GM19239 (cell line): ENCODE measurements at regions not wholly inside any gene's neighbourhood (a gene's known extent, or its start where the extent isn't known, plus 50 kb on each side); places are given as distances from the start of the nearest gene placed in this dataset.
"Not testable (repeated sequence)": the region's sequence is repeated elsewhere in the genome, so short reads cannot be mapped to it uniquely, and the experiment has no call there.

Experiments
- DNase-seq: peaks from one replicate; pipeline ENCODE4 v3.0.0; 2011; ENCODE audit warnings: low spot score; ENCODE audit not compliant: insufficient read length
- FAIRE-seq: peaks from 2 replicates; lab custom pipeline; 2011; peaks lifted over from hg19 to GRCh38; lab: Jason Lieb, UNC

DNA sequence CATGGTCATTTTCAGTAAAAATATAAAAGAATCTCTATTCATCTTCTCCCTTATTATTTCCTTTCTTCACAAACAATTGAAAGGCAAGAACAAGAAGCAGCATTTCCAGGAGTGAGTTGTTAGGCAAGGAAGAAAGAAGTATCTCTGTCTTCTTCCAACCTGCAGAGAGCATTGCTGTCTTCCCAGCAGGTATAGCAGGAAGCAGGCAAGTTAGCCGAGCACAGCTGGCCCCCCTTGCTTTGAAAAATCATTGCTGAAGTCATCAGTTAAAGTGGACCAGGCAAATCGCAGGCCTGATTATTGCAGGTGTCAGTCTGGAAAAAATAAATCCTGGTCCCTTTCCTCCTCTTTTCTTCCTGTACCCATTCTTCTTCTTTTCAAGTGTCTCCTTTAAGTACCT, 353.1 kb upstream of the BRINP1 start:
- FAIRE-seq (no peak), DNase-seq (no peak)

DNA sequence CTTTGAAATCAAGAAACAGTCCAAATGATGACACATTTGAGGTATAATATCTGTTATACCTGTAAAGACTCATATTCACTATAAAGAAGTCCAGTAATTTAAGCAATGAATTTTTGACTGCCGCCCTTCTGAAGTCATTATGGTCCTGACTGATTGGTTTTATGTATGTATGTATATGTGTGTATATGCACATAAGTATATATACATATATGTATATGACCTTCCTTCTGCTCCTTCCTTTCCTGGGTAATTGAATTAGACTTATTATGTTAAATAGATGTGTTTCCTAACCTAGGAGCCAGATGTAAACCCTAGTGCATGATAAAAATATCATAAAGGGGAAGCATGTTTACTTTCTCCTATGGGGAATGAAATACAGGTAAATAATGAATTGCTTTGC, 343.1 kb upstream of the BRINP1 start:
- no peak for DNase-seq
- no peak for FAIRE-seq

DNA sequence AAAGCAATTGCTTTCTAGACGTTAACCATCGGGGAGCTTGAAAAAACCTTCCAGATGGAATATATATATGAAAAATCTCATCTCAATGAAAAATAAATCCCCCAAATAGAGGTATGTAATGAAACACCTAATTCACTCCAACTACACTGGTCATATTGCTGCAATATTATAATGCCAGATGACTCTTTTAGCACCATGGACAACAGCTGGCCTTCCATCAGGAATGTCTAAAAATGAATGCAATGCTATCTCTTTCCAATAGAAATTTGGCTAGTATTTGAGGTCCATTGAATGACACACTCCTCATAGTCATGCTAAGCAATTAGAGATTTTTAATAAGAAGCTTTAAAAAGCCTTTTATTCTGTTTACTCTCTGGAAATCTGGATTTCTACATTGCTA, 340.2 kb upstream of the BRINP1 start:
- FAIRE-seq = no peak

DNA sequence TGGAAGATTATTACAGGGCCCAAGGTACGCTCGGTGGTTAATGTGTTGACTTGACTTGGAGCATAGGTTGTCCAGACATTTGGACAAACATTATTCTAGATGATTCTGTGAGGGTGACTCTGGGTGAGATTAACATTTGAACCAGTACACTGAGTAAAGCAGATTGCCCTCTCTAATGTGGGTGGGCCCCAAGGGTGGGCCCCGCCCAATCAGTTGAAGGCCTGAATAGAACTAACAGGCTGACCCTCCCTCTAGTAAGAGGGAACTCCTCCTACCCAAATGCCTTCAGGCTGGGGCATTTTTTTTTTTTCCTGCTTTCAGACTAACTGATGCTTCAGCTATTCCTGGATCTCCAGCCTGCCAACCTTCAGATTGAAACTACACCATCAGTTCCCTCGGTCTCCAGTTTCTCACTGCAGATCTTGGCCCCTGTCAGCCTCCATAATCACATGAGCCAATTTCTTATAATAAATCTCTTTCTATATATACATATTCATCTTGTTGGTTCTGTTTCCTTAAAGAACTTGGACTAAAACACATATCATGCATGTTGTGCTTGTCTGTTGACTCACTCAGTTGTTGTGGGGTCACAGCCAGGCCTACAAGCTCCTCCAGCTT, 338.1 kb upstream of the BRINP1 start:
- FAIRE-seq = no peak
- DNase-seq = no peak

More for the DNA sequence above, 340.2 kb upstream of the BRINP1 start:
- no peak for DNase-seq

DNA sequence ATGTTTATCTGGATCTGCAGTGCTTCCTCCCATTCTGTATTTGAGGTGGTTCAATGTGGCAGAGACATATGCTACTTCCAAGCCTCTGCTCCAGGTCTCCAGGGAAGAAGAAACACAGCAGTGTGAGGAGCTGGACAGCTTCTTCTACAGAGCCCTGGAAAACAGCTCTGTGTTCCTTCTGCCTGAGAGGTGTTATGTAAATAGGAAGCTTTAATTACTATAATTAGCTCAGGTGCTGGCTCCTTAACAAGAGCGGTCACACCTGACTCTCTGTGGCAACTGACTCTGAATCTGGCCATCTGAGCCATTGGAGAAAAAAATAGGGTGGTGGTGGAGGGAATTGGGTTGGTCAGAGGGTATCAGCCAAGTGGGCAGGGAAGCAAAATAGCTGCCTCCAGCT, 332.4 kb upstream of the BRINP1 start:
- no peak for FAIRE-seq
- DNase-seq = no peak

DNA sequence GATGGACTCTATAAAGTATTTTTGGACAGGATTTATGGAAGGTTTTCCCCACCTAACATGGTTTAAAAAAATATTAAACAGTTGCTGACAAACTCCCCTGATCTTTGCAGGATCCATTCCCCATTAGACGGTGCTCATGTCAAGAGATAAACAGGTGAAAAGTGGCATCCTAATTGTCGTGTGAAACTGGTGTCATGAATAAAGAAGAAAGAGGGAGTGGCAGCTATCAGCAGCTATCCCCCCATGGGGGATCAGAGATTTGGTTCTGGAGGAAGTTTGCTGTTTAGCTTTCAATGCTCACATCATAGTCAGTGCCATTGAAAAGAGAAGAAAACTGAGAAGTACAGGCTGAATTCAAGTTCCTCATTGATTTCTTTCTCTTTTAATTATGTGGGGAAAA, 329.3 kb upstream of the BRINP1 start:
- FAIRE-seq = no peak
- no peak for DNase-seq

DNA sequence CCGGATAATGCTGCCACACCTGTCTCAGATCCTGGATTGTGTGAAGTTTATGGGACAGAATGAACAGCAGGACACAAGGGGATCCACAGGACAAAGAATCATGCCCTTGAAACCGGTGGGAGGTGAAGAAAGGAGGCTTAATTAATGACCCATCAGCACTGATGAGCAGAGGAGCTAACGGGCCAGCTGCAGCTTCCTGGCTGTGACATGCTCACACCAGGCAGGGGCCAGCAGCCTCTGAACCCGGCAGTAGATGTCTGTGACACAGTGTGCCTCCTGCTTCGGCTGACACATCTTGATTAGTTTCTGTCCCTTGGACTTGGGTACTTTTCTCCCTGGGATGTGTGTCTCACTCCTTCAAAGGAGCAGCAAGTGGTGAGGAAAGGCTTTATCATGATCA, 328.8 kb upstream of the BRINP1 start:
- no peak for DNase-seq
- FAIRE-seq = no peak

DNA sequence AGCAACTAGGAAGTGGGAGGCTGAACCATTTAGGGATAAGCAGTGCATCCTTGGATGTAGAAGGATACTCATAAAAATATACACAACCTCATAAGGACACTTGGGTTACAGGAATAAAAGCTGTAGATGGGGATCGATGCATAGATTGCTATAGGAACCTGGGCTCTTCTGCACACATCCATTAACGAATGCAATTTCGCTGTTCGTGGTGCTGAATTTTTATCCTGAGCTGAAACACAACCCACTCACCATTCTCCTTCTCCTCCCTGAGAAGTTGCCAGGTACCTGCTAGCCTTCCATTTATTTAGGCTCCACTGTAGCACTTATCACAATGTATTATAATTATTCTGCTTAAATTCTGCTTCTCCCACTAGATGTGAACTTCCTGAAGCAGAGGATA, 320.6 kb upstream of the BRINP1 start:
- no peak for DNase-seq
- no peak for FAIRE-seq

DNA sequence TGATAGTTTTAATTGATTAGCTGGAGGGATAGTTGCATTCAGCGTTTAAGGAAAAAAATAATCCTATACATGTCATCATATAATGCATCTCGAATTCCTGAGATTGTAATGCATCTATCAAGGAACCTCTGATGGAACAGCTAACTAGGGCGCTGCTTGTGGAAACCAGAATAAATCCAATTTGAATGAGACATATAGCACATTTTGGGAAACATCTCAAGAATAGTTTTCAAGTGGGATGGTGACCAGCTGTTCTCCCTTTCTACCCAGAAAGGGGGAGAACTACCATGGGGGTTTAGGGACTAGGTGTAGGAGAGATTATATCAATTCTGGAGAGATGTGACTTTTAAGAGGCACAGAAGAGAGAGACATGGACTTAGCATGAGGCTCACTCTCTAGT, 319.3 kb upstream of the BRINP1 start:
- no peak for DNase-seq
- FAIRE-seq = no peak

DNA sequence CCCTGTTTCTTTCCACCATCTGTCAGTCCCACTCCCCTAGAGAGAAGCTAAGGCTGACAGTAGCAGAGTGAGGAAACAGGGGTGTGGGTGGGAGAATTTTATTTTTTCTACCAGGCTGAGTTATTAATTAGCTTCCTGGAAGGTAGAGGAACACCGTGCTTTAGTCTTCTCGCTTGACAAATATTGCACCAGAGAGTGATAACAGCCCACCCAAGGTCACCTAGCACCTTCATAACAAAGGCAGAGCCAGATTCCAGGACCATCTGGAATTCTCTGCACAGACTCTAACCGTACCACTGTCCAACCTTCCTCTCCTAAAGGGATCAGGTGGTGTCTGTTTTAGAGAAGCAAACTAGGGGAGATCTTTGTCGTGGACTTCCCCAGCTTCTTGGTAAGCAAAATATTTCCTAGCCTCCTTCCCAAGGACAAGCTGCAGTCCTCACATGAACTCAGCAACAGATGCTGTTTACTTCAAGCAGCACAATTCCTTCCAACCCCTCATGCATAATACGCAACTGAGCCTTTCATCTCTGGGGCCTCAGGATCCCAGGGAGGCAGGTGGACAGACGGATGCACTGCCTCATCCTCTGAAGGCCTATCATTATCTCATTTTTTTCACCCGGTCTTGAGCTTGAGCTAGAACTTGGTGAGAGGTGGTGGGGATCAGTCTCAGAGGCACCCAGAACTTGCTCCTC, 308.7 kb upstream of the BRINP1 start:
- FAIRE-seq (no peak), DNase-seq (no peak)

DNA sequence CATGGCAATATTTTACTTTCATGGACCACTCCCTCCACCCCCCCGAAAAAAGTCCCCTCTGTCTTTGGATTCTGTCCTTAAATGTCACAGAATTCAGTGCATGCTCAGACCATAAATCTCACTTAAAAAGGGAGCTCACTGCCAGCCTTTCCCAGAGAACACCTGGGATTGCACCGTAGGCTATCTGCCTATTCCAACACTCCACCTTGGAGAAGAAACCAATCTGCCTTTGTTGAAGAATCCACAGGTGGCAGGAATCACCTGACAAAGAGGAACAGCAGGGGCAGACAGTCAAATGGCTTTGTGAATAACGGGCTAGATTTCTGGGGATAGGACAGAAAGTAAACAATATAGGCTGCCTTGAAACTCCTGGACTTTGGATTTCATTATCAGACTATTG, 306.7 kb upstream of the BRINP1 start:
- FAIRE-seq (no peak), DNase-seq (no peak)

DNA sequence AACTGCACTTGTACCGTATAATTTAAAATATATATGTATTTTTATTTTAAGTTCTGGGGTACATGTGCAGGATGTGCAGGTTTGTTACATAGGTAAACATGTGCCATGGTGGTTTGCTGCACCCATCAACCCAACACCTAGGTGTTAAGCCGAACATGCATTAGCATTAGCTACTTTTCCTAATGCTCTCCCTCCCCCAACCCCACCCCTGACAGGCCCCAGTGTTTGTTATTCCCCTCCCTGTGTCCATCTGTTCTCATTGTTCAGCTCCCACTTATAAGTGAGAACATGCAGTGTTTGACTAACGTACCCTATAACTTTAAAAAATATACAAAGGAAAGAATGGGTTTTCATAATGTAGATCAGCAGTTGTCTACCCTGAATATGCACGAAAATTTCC, 303.5 kb upstream of the BRINP1 start:
- DNase-seq, FAIRE-seq: not testable (repeated sequence)

DNA sequence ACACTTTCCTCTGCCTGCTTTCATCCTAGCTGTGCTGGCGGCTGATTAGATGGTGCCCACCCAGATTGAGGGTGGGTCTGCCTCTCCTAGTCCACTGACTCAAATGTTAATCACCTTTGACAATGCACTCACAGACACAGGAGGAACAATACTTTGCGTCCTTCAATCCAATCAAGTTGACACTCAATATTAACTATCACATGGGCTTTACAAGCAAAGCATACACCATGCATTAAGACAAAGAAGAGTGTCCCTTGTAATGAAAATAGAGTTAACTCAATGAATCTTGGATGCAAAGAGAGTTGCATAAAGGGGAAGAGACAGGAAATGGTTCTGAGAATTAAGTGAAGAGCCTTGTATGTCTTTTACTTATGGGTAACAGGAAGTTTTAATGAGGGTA, 298.7 kb upstream of the BRINP1 start:
- no peak for FAIRE-seq
- DNase-seq = no peak

DNA sequence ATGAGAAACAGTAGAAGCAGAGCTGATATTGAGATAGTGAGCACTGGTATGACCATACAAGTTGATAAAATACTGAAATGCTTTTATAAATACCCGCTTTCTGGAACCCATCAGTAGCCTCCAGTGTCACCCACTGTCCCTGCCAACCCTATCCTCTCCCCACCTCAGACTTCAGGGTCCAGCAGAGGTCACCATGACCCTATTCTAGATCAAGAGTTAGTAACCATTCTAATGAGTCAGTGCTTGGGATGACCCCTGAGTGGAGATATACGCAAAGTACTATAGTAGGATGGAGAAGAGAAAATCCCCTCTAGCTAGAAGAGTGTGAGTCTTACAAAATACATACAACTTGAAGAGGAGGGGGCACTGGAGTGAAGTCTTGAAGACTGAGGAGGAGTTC, 297.9 kb upstream of the BRINP1 start:
- DNase-seq (no peak), FAIRE-seq (no peak)

DNA sequence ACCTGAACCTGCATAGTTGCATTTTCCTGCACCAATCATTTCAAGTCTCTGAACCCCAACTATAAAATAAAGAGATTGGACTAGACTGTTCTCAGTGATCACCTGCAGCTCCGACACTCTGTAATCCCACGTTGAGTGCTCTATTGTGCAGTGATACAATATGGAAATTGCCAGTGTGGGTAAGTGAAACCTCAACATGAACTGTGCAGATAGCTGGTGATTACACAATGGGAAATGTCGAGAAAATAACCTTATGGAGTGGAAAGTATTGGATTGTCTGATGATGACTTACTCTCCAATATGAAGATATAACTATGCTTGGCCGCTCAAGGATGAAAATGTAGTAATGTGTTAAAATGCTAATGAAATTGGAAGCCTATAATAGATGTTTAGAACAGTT, 293.1 kb upstream of the BRINP1 start:
- FAIRE-seq (no peak), DNase-seq (no peak)

DNA sequence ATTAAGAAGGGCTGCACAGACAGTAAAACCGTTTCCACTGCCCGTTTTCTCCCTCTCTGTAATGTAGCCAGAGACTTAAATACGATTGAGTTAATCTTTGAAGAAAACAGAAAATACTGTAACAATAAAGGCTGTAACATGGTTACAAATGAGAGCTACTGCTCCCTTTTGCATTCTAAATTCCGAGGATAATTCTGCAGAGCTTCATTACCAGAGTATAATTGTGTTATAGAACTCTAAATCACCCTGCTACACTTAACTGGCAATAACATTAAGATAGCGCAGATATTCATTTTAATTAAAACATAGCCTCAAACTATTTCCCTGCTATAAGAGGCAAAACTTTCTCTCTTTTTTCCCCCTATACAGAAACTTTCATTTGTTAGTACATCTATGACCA, 283.7 kb upstream of the BRINP1 start:
- FAIRE-seq = no peak
- no peak for DNase-seq

DNA sequence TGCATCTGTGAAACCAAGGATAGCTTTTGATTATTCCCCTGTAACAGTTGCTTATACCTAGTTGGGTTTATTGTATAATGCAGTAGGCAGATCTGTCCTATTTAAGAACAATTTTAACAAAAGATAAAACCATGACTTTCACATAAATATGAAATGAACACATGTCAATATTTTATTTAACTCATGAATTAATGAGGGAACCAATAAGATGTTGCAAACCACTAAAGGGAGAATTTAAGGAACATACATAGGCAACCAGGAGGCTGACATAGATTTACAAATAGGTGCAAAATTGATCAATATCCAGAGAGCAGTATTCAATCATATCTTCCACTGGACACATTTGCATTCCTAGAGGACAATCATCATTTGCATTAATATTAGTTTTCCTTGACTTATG, 280.0 kb upstream of the BRINP1 start:
- no peak for FAIRE-seq
- DNase-seq = no peak

DNA sequence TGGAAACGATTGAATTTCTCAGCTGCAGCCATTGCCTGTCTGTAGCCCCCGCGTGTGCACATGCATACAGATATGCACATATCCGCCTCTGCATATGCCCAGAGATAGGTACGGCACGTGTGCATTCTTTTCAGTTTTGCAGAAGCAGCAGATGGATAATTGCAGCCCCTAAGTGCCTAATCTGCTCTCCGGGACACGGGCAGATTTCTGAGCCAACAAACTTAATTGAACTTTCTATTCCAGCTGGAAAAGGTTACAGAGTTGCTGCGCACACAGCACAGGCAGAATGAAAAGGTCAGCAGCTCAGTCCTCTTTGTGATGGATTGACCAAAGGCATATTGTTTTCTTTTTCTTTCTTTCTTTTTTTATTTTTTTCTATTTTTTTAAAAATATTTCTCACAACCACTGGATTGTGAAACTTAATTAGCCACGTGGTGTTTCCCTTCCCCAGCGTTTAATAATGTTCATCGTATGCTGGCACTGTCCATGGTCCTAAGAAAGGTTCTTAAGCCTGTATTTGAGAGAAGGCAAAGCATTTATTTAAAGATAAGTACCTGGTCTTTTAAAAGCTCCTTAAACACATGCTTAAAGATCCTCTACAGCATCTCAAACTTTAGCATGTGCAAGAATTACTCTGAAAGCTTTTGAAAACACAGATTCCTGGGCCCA, 270.2 kb upstream of the BRINP1 start:
- DNase-seq = no peak
- no peak for FAIRE-seq

DNA sequence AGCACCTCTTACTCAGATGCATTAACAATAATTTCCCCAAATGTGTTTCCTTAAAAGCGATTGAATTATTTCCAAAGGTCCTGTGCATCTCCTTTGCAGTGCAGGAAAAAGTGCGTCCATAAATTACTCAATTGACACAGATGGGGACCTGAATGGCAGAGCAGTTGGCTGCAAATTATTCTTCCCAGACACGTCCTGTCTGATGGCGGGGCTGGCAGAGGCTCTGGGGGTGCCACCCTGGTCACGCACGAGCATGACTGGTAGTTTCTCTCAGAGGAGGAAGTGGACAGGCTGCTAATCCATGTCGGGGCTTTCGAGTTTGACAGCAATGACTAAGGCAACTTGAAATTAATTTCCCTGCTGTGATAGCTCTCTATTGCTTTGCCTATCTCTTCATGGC, 264.8 kb upstream of the BRINP1 start:
- DNase-seq (no peak), FAIRE-seq (no peak)

DNA sequence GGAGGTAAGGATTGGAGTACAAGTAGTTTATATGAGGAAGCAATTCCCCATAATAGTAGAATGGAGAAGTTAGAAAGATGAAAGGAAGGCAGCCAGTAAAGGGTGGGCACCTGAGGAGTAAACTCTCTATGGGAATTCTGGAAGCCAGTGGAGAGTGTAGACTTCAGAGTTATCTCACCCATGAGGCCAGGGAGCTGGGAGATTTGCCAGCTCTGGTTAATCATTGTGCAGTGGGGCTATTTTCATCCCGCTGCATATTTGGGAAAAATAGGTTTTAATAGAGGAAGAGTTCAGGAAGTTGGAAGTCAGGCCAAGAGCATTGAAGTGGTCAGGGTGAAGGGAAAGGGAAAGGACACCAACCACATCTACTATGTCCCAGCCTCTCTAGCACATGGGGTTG, 242.3 kb upstream of the BRINP1 start:
- DNase-seq (no peak), FAIRE-seq (no peak)

DNA sequence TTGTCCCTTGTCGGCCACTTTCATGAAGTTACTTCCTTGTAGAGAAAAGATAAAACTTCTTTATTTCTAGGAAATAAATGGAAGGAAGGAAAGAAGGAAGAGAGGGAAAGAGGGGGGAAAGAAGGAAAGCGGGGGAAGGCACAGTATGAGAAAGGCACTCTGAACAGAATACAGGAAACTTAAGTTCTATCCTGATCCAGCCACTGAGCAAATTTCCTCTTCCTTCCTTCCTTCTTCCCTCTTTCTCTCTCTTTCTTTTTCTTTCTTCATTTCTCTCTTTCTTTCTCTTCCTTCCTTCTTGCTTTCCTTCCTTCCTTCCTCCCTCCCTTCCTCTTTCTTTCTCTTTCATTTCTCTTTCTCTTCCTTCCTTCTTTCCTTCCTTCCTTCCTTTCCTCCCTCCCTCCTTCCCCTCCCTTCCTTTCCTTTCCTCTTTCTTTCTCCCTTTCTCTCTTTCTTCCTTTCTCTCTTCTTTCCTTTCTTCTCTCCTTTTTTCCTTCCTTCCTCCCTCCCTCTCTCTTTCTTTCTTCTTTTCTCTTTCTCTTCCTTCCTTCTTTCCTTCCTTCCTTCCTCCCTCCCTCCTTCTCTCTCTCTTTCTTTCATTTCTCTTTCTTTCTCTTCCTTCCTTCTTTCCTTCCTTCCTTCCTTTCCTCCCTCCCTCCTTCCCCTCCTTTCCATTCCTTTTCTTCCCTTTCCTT, 240.2 kb upstream of the BRINP1 start:
- FAIRE-seq (no peak), DNase-seq (no peak)
